Embryonic facial prominence (tissue), 1 donor: ENCODE measurements at regions not wholly inside any gene's neighbourhood (a gene's known extent, or its start where the extent isn't known, plus 50 kb on each side); places are given as distances from the start of the nearest gene placed in this dataset.
"Not testable (repeated sequence)": the region's sequence is repeated elsewhere in the genome, so short reads cannot be mapped to it uniquely, and the experiment has no call there.

Experiments
- DNase-seq: peaks from one replicate; pipeline ENCODE4 v3.0.0-alpha.2; 2016; ENCODE audit errors: extremely low spot score

DNA sequence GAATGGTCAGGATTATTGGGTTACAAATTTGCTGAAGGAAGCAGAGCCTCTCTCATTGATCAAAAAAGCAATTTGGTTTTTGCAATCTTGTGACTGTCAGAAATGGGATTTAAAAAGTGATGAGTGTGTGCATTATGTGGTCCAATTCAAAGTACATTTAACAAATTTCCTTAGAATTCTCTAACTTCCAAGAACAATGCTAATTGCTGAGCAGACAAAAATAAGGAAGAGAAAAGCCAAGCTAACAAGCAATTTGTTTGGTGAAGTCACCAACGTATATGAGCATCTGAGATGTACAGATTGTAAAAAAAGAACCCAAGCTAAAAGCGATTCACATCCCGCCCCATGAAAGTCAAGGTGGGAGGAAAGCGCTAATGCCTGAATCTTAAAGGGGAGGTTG, 1643.9 kb downstream of the CDH8 start:
- DNase-seq, result no peak

DNA sequence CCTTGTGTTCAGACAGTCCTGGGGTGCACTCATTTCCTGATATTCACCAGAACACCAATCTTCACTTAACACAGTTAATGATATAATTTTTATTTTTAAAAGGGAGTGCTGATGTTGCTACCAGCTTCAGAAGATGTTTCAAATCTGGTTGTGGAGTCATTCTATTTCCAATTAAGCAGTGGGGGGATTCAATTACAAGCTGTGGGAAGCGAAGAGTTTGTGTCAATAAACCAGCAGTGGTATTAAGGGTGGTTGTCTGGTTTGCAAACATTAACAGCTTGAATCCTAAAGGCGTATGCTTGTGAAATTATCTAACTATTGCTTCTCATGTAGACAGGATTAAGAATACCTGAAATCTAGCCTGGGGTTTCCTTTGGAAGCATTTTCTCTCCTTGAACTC, 1637.5 kb upstream of the GOT2 start:
- DNase-seq, result no peak

GRCh38 chr16:60367739-60368138, 1633.6 kb upstream of the GOT2 start:
- DNase-seq, result no peak

- DNase-seq, result no peak
Measured at GRCh38 chr16:60363566-60363965, 1629.5 kb upstream of the GOT2 start.

- not testable (repeated sequence) for DNase-seq
Measured at GRCh38 chr16:60359866-60360265, 1625.8 kb upstream of the GOT2 start.

- not testable (repeated sequence) for DNase-seq
Measured at GRCh38 chr16:60359412-60359811, 1625.3 kb upstream of the GOT2 start.

- DNase-seq, result not testable (repeated sequence)
Measured at GRCh38 chr16:60357876-60358522, 1623.9 kb upstream of the GOT2 start.

- no peak for DNase-seq
Measured at GRCh38 chr16:60346256-60346655, 1612.1 kb upstream of the GOT2 start.

DNA sequence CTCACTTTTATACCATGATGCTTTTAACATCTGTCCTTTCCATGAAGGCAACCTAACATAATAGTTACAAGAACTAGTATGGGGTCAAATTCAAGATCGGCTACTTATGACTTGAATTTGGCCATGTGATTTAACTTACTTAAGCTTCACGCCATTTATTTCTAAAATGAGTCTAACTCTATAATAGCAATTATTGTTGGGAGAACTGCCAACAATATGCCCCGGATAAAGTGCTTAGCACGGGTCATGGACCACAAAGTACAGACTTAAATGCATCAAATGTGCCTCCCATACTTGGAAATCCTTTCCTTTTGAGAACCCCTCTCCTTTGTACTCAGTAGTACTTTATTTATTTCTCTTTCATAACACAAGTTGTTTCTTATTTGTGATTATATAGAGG, 1603.6 kb upstream of the GOT2 start:
- DNase-seq, result no peak

DNA sequence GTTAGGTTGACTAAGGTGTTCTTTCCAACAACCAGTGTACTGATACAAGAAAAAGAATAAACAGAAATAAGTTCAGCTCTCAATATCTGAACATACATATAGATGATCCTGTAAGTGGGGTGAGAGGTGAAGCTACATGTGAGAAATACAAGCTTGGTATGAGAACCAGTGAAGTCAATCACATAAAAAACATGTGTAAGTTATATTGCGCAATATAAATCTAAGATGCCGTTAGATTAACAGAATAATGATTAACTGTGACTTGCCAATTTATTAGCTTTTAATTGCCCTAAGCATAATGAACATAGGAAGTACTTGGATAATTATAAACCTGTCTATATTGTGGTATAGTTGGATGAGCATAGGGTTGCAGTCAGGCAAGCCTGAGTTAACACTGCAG, 1597.1 kb upstream of the GOT2 start:
- no peak for DNase-seq

DNA sequence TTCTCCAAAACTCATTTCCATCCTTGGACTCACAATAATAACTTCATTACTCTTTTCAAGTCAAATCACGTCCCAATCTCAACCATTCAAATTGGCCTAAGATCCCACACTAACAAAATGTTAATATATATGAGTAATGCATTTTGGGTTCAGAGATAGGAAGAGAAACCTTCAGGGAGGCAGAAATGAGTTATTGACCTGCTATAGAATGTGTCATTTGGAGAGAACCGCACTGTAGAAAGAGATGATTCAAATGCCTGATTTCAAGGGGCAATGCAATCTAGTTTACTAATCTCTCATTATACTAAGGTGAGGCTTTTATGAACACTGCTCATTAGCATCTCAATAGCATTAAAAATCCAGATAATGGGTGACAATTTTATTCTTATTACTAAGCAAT, 1595.0 kb upstream of the GOT2 start:
- DNase-seq, result no peak

DNA sequence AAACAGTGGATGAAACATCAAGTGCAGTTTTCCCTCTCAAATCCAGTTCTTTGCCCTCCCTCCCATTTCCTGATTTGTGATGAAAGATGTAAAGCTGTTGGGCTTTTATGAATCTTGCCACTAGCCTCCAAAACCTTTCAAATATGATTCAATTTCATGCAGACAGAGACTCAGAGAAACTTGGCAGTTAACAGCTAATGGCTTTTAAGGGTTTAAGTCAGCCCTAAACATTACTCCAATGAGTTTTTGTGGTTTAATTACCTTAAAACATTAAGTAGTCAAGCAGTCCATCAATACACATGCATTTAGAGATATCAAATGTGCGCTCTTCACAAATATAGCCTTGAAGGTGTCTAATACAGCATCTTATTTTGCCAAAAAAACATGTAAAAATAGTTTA, 1594.0 kb upstream of the GOT2 start:
- DNase-seq, result no peak

- no peak for DNase-seq
Measured at GRCh38 chr16:60318486-60318885, 1584.4 kb upstream of the GOT2 start.

GRCh38 chr16:60310846-60311445, 1576.8 kb upstream of the GOT2 start:
- no peak for DNase-seq

- no peak for DNase-seq
Measured at GRCh38 chr16:60304720-60305119, 1570.6 kb upstream of the GOT2 start.

DNA sequence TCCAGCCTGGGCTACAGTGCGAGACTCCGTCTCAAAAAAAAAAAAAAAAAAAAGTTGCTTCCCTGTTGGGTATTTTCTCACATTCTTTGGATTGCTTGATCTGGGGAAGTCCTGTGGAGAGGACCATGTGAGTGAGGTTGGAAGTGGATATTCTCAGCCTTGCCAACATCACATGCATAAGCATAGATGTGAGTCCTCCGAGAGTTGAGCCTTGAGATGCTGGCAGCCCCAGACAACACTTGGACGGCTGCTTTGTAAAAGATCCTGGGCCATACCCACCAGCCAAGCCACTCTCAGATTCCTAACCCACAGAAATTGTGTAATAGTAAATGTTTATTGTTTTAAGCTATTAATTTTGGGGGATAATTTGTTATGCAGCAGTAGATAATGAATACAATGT, 1570.0 kb upstream of the GOT2 start:
- no peak for DNase-seq

- no peak for DNase-seq
Measured at GRCh38 chr16:60302676-60303075, 1568.6 kb upstream of the GOT2 start.

DNA sequence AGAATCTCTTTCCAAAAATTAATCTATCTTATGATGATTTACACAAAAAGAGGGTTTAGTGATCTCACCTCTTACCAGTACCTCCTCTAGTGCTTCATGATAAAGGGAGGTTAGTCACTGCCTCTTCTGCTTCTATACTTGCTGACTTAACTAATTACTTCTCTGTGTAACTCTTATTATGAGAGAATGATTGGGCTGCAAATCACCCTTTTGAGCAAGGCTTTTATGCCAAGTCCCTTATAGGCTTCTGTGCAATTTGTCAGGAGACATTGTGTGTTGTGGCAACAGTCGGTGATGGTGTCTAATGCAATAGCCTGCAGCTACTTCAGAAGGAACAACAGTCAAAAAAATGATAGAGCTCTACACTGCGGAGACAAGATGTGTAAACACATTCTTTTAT, 1568.1 kb upstream of the GOT2 start:
- DNase-seq, result no peak

GRCh38 chr16:60299241-60299776, 1565.2 kb upstream of the GOT2 start:
- DNase-seq, result no peak

- DNase-seq, result no peak
Measured at GRCh38 chr16:60295451-60295850, 1561.3 kb upstream of the GOT2 start.

DNA sequence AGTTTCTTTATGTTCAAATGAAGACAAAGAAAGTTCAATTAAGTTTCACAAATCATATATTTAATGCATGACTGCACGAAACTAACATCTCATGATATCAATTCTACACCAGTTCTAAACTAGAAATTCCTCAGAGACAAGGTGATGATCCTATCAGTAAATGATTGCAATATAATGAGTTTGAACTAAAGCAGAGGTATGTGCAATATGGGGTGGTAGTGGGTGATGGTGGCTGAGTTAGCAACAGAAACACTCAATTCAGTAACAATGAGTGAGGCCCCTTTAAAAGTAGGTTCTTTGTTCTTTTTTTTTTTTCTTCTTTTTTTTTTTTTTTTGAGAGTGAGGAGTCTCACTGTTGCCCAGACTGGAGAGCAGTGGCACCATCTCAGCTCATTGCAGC, 1551.7 kb upstream of the GOT2 start:
- no peak for DNase-seq

GRCh38 chr16:60279061-60279665, 1545.0 kb upstream of the GOT2 start:
- DNase-seq, result no peak

GRCh38 chr16:60274431-60275019, 1540.4 kb upstream of the GOT2 start:
- DNase-seq, result no peak
